K562 (cell line): ENCODE measurements at regions not wholly inside any gene's neighbourhood (a gene's known extent, or its start where the extent isn't known, plus 50 kb on each side); places are given as distances from the start of the nearest gene placed in this dataset.
"Not testable (repeated sequence)": the region's sequence is repeated elsewhere in the genome, so short reads cannot be mapped to it uniquely, and the experiment has no call there.

Experiments
- ATAC-seq: fragments of 200-7000 bp; cut with Tn5 transposase; 3 replicates; pipeline ENCODE4 v1.9.1; 2020; ENCODE audit warnings: moderate library complexity
- BruUV-seq: library from RNA; stranded (reverse); fragments of 400-500 nt; replicated peaks from 2 replicates; lab custom pipeline; 2021; lab: Mats Ljungman, UMichigan
- CTCF ChIA-PET: fragments of 300-600 bp; formaldehyde crosslinking; extraction: SDS; loops from one replicate; lab custom pipeline; 2021; ENCODE audit warnings: low intra/inter-chr PET ratio; lab: Yijun Ruan, JAX
- POLR2A ChIA-PET: fragments of 300-600, 350-650 bp; sonication (Branson Sonifier 250); formaldehyde crosslinking; extraction: SDS; loops from one replicate; lab custom pipeline; 2021; ENCODE audit warnings: antibody characterized with exemption, inconsistent platforms; lab: Yijun Ruan, JAX
- DNase-seq, 4 experiments: peaks; one replicate each; pipeline versions ENCODE4 v3.0.0 to v3.0.0-alpha.2; 2011 to 2018; ENCODE audit warnings: low spot score in 3 of 4, mixed read lengths in 3 of 4; ENCODE audit errors: extremely low read depth in 1 of 4
- FAIRE-seq: peaks from 2 replicates; lab custom pipeline; 2011; peaks lifted over from hg19 to GRCh38; lab: Jason Lieb, UNC
- H2AFZ ChIP-seq: 2 replicates; pipeline ENCODE4 v1.6.0; 2011; ENCODE audit warnings: low read depth, low read length, control low read depth, inconsistent platforms
- H3K27ac ChIP-seq: fragments of 200-600 bp; 3 replicates; pipeline ENCODE4 v1.8.0; 2011; ENCODE audit warnings: low read depth, mild to moderate bottlenecking, control low read depth, inconsistent platforms, low read length, moderate library complexity, mixed read lengths; ENCODE audit errors: extremely low read depth
- H3K27me3 ChIP-seq, 2 experiments: fragments of 300-600 bp in 1 of 2; 2 replicates in 1 of 2; 3 replicates in 1 of 2; pipeline versions ENCODE4 v1.6.0 to v1.8.0; 2011; ENCODE audit warnings: inconsistent platforms in 2 of 2, low read length in 2 of 2, mild to moderate bottlenecking in 1 of 2, mixed read lengths in 1 of 2, moderate library complexity in 1 of 2; ENCODE audit not compliant: control insufficient read depth in 2 of 2, insufficient read depth in 2 of 2
- H3K36me3 ChIP-seq: fragments of 300-600 bp; 3 replicates; pipeline ENCODE4 v1.8.0; 2011; ENCODE audit warnings: mild to moderate bottlenecking, low read length, inconsistent platforms; ENCODE audit not compliant: control insufficient read depth, insufficient read depth
- H3K4me1 ChIP-seq, 2 experiments: fragments of 200-600 bp in 1 of 2; replicated peaks in 1 of 2; 2 replicates in 1 of 2; 3 replicates in 1 of 2; pipeline versions ENCODE4 v1.5.1 to v1.8.0; 2011; ENCODE audit warnings: inconsistent platforms in 2 of 2, low read length in 2 of 2, mild to moderate bottlenecking in 1 of 2, mixed read lengths in 1 of 2, moderate library complexity in 1 of 2; ENCODE audit not compliant: control insufficient read depth in 2 of 2, insufficient read depth in 2 of 2
- H3K4me2 ChIP-seq: 2 replicates; pipeline ENCODE4 v1.6.1; 2011; ENCODE audit warnings: low read length, control low read depth, inconsistent platforms, mixed read lengths; ENCODE audit not compliant: insufficient read depth
- H3K4me3 ChIP-seq: fragments of 200-600 bp; sonication (generic), shearing (Covaris generic); 2 replicates; pipeline ENCODE4 v1.5.1; 2016; ENCODE audit warnings: control low read depth, inconsistent platforms
- H3K79me2 ChIP-seq: fragments of 200-600 bp; 3 replicates; pipeline ENCODE4 v1.8.0; 2011; ENCODE audit warnings: low read length, inconsistent platforms; ENCODE audit not compliant: control insufficient read depth, insufficient read depth
- H3K9ac ChIP-seq, 2 experiments: 2 replicates each; pipeline versions ENCODE4 v1.6.0 to v1.6.1; 2011; ENCODE audit warnings: low read depth in 2 of 2, low read length in 2 of 2, control low read depth in 1 of 2, inconsistent platforms in 1 of 2, mild to moderate bottlenecking in 1 of 2, mixed read lengths in 1 of 2; ENCODE audit not compliant: insufficient read depth in 1 of 2
- H3K9me1 ChIP-seq: one replicate; pipeline ENCODE4 v1.6.0; 2011; ENCODE audit warnings: inconsistent platforms, mild to moderate bottlenecking, low read length, moderate library complexity; ENCODE audit not compliant: control insufficient read depth, insufficient read depth
- H3K9me3 ChIP-seq: replicated peaks from 2 replicates; pipeline ENCODE4 v1.5.1; 2011; ENCODE audit warnings: low read depth, low read length, inconsistent platforms; ENCODE audit not compliant: control insufficient read depth, insufficient read depth
- H4K20me1 ChIP-seq: replicated peaks from 2 replicates; pipeline ENCODE4 v1.6.1; 2011; ENCODE audit warnings: low read length, inconsistent platforms, mixed read lengths; ENCODE audit not compliant: control insufficient read depth, insufficient read depth
- WGBS: fragments of 100-300 bp; shearing (Covaris generic); methylation state at CpG from one replicate; pipeline ENCODE4 v1.1.6; 2016; ENCODE audit warnings: low coverage, mixed read lengths; ENCODE audit not compliant: insufficient coverage; ENCODE audit errors: missing lambda C conversion rate; 5-methylcytosine and 5-hydroxymethylcytosine counted together
- in situ Hi-C: fragments of 300-500 bp; cut with MboI; formaldehyde crosslinking; loops from 4 replicates; pipeline ENCODE4 v1.15.0; 2018; ENCODE audit warnings: inconsistent platforms, mixed read lengths
- intact Hi-C: fragments of 100-400 bp; cut with micrococcal nuclease; formaldehyde crosslinking; loops from 2 replicates; pipeline ENCODE4 v1.14.2; 2022

- WGBS: 0% methylated on average over 6 of the region's 134 CpGs
- H3K4me3 ChIP-seq: peak overlapping the region; percentile 43
These were observed 1632.4 kb downstream of the RPIA start for GRCh38 chr2:90323612-90324558.

GRCh38 chr2:90324672-90325071, 1633.2 kb downstream of the RPIA start:
- H3K9me1 ChIP-seq, DNase-seq, ATAC-seq, intact Hi-C loops, H3K9ac ChIP-seq, POLR2A ChIA-PET, in situ Hi-C loops, H3K27me3 ChIP-seq, H3K4me1 ChIP-seq, H4K20me1 ChIP-seq, BruUV-seq, H3K79me2 ChIP-seq, CTCF ChIA-PET, H3K36me3 ChIP-seq, H3K9me3 ChIP-seq, H3K4me2 ChIP-seq, H3K27ac ChIP-seq, H2AFZ ChIP-seq, FAIRE-seq: not testable (repeated sequence)
- H3K4me3 ChIP-seq: 0 out of 2 replicates have a peak overlapping the region, but pooled peaks have one; percentile 21
- WGBS: 0% methylated on average over 10 of the region's 59 CpGs

More at GRCh38 chr2:90323612-90324558, 1632.4 kb downstream of the RPIA start:
- BruUV-seq, CTCF ChIA-PET, H3K9me1 ChIP-seq, ATAC-seq, H3K9ac ChIP-seq, H3K27me3 ChIP-seq, H2AFZ ChIP-seq, H3K36me3 ChIP-seq, intact Hi-C loops, in situ Hi-C loops, FAIRE-seq, H3K9me3 ChIP-seq, POLR2A ChIA-PET, H3K27ac ChIP-seq, H3K79me2 ChIP-seq, H4K20me1 ChIP-seq, H3K4me2 ChIP-seq, H3K4me1 ChIP-seq: not testable (repeated sequence)
- peak in 1 of 4 experiments; percentile 5 for DNase-seq

- H3K36me3 ChIP-seq, intact Hi-C loops, H3K27me3 ChIP-seq, H3K9me1 ChIP-seq, CTCF ChIA-PET, BruUV-seq, FAIRE-seq, H3K4me1 ChIP-seq, H3K4me2 ChIP-seq, POLR2A ChIA-PET, H4K20me1 ChIP-seq, ATAC-seq, H3K79me2 ChIP-seq, H2AFZ ChIP-seq, H3K27ac ChIP-seq, H3K9me3 ChIP-seq, H3K9ac ChIP-seq, in situ Hi-C loops: not testable (repeated sequence)
- peak in 3 of 4 experiments; percentile 0 to 8 (median 4) for DNase-seq
- WGBS: 2% methylated on average over 14 of the region's 74 CpGs
- 0 out of 2 replicates have a peak overlapping the region, but pooled peaks have one; percentile 18 for H3K4me3 ChIP-seq
These were observed 1634.4 kb downstream of the RPIA start for GRCh38 chr2:90325796-90326353.
